Transverse colon (tissue), 4 donors: ENCODE measurements at regions not wholly inside any gene's neighbourhood (a gene's known extent, or its start where the extent isn't known, plus 50 kb on each side); places are given as distances from the start of the nearest gene placed in this dataset.

ENCODE experiments used
- CTCF ChIP-seq, 5 experiments: fragments of 200-600 bp in 3 of 5; fragments of 450-650 bp in 2 of 5; sonication (generic) in 3 of 5; IDR thresholded peaks; 1 replicate in 2 of 5; 2 replicates in 3 of 5; pipeline ENCODE4 v1.5.1; 2016 to 2017; ENCODE audit warnings: antibody characterized with exemption in 5 of 5, inconsistent platforms in 3 of 5, mild to moderate bottlenecking in 2 of 5, moderate library complexity in 1 of 5
- POLR2A ChIP-seq: fragments of 450-650 bp; IDR thresholded peaks from one replicate; pipeline ENCODE4 v1.6.1; 2016; ENCODE audit warnings: antibody characterized with exemption, mild to moderate bottlenecking, moderate library complexity
- POLR2AphosphoS5 ChIP-seq, 3 donors: sonication (generic); formaldehyde crosslinking; IDR thresholded peaks; one replicate each; pipeline ENCODE4 v1.6.1; 2016; ENCODE audit warnings: antibody characterized with exemption in 3 of 3

DNA sequence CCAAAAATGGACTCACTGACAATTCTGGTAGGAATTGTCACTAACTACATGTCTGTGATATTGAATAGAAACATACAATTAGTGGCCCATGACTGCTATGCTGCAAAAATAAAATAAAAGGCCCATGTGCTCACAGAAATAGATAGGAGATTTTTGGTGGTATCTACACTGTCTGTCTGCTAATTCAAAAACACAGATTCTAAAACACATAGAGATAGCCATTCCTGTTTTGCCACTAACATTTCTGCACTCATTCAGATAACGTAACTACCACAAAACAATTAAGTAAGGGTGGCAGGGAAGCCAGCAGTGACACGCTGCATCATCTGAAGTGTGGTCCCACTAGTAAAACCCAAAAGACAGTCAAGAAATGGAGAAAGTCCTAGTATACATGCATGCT lies 202.2 kb upstream of the NFIA start:
- TF ChIP-seq CTCF (IDR thresholded peaks at IDR 0.05) (no peak), POLR2A (no peak), POLR2AphosphoS5 (IDR thresholded peaks at IDR 0.05) (no peak)
